Nephron progenitor cell (in vitro differentiated cells): ENCODE measurements at regions not wholly inside any gene's neighbourhood (a gene's known extent, or its start where the extent isn't known, plus 50 kb on each side); places are given as distances from the start of the nearest gene placed in this dataset.

Experiments
- DNase-seq: peaks from one replicate; pipeline ENCODE4 v3.0.0; 2021
- H3K27ac Mint-ChIP-seq: 2 replicates; pipeline ENCODE4 v1.8.0; 2021; ENCODE audit warnings: mild to moderate bottlenecking, moderate library complexity, mixed read lengths
- H3K27me3 Mint-ChIP-seq: 2 replicates; pipeline ENCODE4 v1.8.0; 2021; ENCODE audit warnings: mild to moderate bottlenecking, low read depth, mixed read lengths; ENCODE audit not compliant: poor library complexity
- H3K36me3 Mint-ChIP-seq: 2 replicates; pipeline ENCODE4 v1.8.0; 2021; ENCODE audit warnings: low read depth, mixed read lengths
- H3K4me1 Mint-ChIP-seq: 2 replicates; pipeline ENCODE4 v1.8.0; 2021; ENCODE audit warnings: mixed read lengths
- H3K4me3 Mint-ChIP-seq: 2 replicates; pipeline ENCODE4 v1.8.0; 2021; ENCODE audit warnings: mild to moderate bottlenecking, moderate library complexity, mixed read lengths
- H3K9me3 Mint-ChIP-seq: 2 replicates; pipeline ENCODE4 v1.8.0; 2021; ENCODE audit warnings: mild to moderate bottlenecking, moderate library complexity, mixed read lengths
- CTCF ChIP-seq: fragments of 200-600 bp; sonication (generic); IDR thresholded peaks from 2 replicates; pipeline ENCODE4 v1.5.0; 2021; ENCODE audit warnings: antibody characterized with exemption

- no peak for DNase-seq
- Mint-ChIP-seq H3K4me3 (no peak overlapping the region), H3K9me3 (peaks cover 25% of the 10 kb centered on the region), H3K27ac (no peak overlapping the region), H3K4me1 (peaks cover 20% of the 10 kb centered on the region), H3K36me3 (no peaks in the 10 kb centered on the region), H3K27me3 (peaks cover 3% of the 10 kb centered on the region)
- no peak for TF ChIP-seq CTCF
Measured at GRCh38 chr18:3388323-3388722, 61.6 kb upstream of the TGIF1 start.

GRCh38 chr18:3388980-3389379 lies 61.0 kb upstream of the TGIF1 start:
- no peak for DNase-seq
- H3K36me3 Mint-ChIP-seq = no peaks in the 10 kb centered on the region
- no peak overlapping the region for H3K27ac Mint-ChIP-seq
- no peak for TF ChIP-seq CTCF
- H3K27me3 Mint-ChIP-seq = peaks cover 3% of the 10 kb centered on the region
- no peak overlapping the region for H3K4me3 Mint-ChIP-seq
- H3K4me1 Mint-ChIP-seq = peaks cover 17% of the 10 kb centered on the region
- H3K9me3 Mint-ChIP-seq = peaks cover 25% of the 10 kb centered on the region

- Mint-ChIP-seq H3K9me3 (peaks cover 29% of the 10 kb centered on the region), H3K27ac (no peak overlapping the region), H3K4me3 (no peak overlapping the region), H3K36me3 (no peaks in the 10 kb centered on the region), H3K4me1 (peaks cover 10% of the 10 kb centered on the region), H3K27me3 (peaks cover 5% of the 10 kb centered on the region)
- DNase-seq = no peak
- no peak for TF ChIP-seq CTCF
Measured at GRCh38 chr18:3389977-3390376, 60.0 kb upstream of the TGIF1 start.

GRCh38 chr18:3391704-3392466 lies 58.1 kb upstream of the TGIF1 start:
- H3K4me1 Mint-ChIP-seq = peaks cover 5% of the 10 kb centered on the region
- H3K9me3 Mint-ChIP-seq = peaks cover 30% of the 10 kb centered on the region
- no peak overlapping the region for H3K27ac Mint-ChIP-seq
- no peaks in the 10 kb centered on the region for H3K36me3 Mint-ChIP-seq
- no peak for TF ChIP-seq CTCF
- no peak for DNase-seq
- H3K4me3 Mint-ChIP-seq = no peak overlapping the region
- peaks cover 10% of the 10 kb centered on the region for H3K27me3 Mint-ChIP-seq

- Mint-ChIP-seq H3K4me3 (no peak overlapping the region), H3K27me3 (peaks cover 10% of the 10 kb centered on the region), H3K27ac (no peak overlapping the region), H3K9me3 (peaks cover 30% of the 10 kb centered on the region), H3K36me3 (no peaks in the 10 kb centered on the region), H3K4me1 (peaks cover 5% of the 10 kb centered on the region)
- no peak for DNase-seq
- TF ChIP-seq CTCF = no peak
Measured at GRCh38 chr18:3392467-3392855, 57.5 kb upstream of the TGIF1 start.

GRCh38 chr18:3394648-3395047 lies 55.3 kb upstream of the TGIF1 start:
- Mint-ChIP-seq H3K36me3 (no peaks in the 10 kb centered on the region), H3K27ac (no peak overlapping the region), H3K9me3 (peaks cover 22% of the 10 kb centered on the region), H3K4me3 (no peak overlapping the region), H3K27me3 (peaks cover 13% of the 10 kb centered on the region), H3K4me1 (peaks cover 5% of the 10 kb centered on the region)
- TF ChIP-seq CTCF = no peak
- no peak for DNase-seq
